ENCODE measurements at regions not wholly inside any gene's neighbourhood (a gene's known extent, or its start where the extent isn't known, plus 50 kb on each side); places are given as distances from the start of the nearest gene placed in this dataset.

DNA sequence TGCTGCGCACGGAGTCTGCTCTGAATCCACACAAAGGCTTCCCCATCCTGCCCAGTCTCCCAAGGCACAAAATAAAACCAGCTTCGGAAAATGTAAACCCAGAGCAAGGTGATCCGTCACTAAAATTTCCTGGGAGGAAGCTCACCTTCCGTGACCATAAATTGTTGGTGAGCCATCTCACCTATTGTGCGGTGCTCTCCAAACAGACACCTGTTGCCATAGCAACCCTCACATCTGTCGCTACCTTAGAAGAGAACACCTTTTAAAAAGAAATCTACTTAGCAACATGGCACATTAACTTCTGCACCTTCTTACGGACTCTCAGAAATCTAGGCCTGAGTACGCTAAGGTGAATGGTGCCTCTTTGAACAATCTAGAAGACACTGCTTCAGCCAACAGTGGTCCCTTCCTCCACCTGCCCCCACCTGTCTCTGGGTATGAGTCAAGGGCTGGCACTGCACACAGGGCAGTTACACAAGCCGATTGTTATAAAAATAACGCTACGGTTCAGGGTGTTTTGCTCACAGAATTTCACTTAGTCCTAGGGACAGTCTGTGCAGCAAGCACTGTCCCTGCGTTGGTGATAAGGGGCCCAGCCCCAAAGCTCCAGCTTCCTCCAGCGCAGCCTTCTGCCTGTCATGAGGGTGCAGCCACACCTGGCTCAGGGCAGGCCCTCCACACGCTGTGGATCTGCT is 114.9 kb upstream of the ID2 start:
- TF ChIP-seq, protein P1, sequence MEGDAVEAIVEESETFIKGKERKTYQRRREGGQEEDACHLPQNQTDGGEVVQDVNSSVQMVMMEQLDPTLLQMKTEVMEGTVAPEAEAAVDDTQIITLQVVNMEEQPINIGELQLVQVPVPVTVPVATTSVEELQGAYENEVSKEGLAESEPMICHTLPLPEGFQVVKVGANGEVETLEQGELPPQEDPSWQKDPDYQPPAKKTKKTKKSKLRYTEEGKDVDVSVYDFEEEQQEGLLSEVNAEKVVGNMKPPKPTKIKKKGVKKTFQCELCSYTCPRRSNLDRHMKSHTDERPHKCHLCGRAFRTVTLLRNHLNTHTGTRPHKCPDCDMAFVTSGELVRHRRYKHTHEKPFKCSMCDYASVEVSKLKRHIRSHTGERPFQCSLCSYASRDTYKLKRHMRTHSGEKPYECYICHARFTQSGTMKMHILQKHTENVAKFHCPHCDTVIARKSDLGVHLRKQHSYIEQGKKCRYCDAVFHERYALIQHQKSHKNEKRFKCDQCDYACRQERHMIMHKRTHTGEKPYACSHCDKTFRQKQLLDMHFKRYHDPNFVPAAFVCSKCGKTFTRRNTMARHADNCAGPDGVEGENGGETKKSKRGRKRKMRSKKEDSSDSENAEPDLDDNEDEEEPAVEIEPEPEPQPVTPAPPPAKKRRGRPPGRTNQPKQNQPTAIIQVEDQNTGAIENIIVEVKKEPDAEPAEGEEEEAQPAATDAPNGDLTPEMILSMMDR (conservative IDR thresholded peaks at IDR 0.05; ENCODE audit: low read depth, low read length): no peak
- no peak for TF ChIP-seq EZH2 (IDR thresholded peaks at IDR 0.05; ENCODE audit: borderline replicate concordance, low read depth, low read length, poor library complexity, severe bottlenecking)
